Dermis microvascular lymphatic vessel endothelial cell (primary cell): ENCODE measurements at regions not wholly inside any gene's neighbourhood (a gene's known extent, or its start where the extent isn't known, plus 50 kb on each side); places are given as distances from the start of the nearest gene placed in this dataset.

Experiments
- DNase-seq, 2 donors: peaks; one replicate each; pipeline versions ENCODE4 v3.0.0 to v3.0.0-alpha.2; 2010; ENCODE audit warnings: low read depth in 2 of 2

DNA sequence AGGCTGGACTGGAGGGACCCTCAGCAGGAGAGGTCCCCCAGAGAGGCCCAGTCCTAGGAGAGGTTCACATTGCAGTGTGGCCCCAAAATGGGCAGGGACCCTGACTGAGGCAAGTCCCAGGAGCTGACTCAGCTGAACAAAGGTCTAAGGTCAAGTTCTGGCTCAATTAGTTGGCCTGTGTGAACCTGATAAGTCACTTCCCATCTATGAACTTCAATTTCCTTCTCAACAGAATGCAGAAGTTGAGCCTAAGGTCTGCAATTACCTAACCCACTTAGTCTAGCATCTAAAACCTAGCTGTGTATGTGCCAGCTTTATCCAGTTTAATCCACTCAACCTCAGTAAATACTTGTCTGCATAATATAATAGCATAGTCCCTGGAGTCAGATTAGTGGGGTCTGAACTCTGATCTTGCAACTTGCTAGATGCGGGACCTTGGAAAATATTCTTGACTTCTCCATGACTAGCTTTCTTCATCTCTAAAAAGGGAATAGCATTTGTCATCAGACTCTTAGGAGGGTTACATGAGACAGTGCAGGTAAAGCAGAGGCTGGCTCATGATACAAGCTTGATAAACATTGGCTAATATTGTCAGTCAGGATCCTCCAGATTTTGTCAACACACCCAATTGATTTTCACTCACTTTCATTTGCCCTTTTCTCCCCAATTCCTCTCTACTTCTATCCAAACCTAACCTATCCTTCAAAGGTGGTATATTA lies 465.5 kb downstream of the INSC start:
- DNase-seq = no peak

DNA sequence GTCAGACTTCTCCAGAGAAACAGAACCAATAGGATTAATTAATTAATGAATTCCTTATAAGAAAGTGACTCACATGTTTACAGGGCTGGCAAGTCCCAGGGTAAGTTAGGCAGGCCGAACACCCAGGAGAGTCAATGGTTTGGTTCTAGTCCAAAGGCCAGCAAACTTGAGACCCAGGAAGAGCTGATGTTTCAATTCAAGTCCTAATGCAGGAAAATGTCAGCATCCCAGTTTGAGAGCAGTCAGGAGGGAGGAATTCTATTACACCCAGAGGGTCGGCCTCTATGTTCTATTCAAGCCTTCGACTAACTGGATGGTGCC lies 466.0 kb downstream of the INSC start:
- no peak for DNase-seq

DNA sequence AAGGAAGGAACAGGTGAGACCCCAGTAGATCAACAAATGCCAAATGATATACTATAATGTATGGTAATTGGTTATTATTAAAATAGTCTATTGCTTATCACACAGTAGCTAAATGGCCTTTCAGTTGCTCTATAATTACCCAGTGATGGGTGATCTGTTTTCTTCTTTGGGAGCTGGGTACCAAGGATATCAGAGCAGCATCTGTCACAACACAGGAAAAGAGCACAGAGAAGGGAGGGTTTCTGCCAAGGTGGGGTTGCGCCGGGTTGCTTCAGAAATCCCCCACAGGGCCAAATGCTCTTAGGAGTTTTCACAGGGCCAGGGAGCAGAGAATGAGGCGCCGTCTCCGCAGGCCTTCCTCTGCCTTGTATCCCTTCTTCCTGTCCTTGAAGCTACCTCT lies 469.4 kb downstream of the INSC start:
- DNase-seq = no peak

DNA sequence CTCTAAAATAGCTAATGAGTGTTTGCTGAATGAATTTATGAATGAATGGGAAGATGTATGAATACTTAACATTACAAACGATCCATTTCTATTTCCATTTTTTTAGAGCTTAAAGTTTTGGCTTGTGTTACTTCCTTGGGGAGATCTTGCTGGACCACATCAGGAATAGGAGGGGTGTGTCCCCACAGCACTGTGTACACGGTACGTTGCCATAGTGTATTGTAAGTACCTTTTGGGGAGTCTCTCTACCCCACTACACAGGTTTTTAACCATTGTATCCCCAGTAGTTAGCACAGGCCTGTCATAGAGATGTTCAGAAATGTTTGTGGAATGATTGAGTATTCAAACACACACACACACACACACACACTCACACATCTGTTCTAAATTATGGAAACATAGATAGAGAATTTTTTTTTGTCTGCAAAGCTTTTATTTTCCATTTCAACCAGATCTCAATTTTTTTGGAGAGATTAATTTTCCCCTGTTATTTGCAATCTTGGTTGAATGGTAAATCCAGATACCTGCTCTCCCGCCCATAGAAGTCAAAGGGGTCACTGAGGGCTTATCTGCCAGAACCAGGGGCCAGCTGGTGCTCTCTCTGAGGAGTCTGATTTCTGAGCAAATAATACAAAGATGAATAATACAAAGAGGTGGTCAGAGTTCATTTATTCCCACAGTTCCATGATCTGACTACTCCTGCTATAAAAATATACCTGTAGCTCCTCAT lies 471.0 kb downstream of the INSC start:
- DNase-seq = no peak

DNA sequence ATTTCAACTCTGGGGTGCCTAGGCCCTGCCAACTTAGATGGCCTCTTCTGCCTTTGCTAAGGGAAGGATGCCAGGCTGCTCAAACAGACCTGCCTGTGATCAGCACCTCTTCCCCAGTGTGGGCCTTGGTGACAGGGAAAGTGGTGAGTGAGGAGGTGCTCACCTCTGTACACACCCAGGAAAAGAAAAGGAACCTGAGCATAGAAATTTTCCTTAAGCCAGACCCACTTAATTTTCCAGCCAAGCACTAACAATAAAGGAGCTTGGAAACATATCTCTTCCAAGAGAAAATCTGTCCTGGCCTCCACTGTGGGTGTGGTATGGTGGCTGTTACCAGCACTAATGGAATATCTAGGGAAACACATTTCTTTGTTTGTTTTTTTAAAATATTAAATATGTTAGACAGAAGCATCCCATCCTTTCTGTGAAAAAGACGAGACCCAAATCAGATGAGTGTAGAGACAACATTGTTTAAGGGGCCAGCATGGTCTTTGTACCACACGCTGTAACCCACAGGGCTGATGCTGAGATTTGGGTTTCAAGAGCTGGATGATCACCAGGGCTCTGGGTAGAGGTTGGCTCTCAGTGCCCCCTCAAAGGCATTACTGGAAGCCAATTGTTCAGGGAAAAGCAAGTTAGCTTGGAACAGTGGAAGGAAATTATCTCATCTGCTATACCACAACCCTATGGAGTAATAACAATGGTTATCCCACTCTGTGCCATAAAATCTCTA lies 472.2 kb downstream of the INSC start:
- DNase-seq = no peak

DNA sequence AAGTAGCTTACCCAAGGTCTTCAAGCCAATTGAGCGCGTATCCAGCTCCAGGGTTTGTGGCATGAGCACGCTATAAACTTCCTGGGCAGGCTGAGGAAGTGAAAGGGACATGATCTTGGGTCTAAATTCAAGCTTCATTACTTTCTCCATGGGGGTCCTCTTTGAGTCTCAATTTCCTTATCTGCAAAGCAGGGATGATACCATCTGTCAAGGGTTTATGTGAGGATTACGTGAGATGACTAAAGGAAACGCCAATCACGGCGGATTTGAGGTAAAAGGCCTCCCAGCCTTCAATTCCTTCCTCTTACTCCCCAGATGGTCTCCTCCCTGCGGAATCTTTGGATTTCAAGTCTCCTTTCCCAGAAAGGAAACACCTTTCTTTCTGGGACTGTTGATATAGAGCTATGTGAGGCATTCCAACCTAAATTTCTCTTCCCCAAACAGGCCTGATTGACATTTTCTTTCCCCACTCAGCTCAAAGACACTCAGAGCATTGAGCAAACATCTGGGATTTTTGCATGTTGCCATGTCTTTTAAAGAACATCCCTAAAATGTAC lies 474.4 kb downstream of the INSC start:
- no peak for DNase-seq

DNA sequence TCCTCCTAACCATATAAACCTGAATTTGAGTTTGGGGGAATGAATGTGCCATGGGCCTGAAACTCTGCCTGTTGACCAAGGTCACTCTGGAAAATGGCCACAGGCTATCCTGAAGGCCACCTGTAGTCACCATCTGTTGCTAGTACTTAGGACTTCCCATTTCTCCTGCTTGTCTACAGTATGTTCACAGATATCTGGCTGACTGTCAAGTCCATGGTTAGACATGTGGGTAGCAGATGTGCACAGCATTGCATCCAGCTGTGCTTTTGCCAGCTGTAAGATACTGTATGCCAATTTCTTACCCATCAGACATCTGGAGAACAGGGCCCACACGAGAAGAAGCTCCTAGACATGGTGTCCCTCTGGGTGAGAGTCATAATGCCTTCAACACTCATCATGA lies 475.4 kb downstream of the INSC start:
- DNase-seq = no peak

DNA sequence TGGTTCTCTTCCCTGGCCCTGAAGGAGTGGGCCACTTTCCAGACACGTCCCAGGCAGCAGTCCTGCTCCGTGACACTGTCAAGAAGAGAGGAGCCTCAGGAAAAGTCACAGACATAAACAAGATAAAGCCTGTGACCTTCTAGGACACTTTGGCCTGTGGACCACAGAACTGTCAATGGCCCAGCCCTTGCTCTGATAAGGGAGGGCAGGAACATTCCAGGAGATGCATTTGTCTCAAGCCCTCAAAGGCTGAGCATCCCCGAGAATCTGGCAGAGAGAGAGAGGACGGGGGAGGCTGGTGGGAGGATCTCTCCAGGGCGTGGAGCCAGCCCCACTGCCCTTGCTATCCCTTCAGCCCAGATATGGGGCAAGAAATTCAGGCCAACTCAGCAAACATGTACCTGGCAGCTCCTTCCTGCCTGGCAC lies 476.4 kb downstream of the INSC start:
- DNase-seq = no peak

DNA sequence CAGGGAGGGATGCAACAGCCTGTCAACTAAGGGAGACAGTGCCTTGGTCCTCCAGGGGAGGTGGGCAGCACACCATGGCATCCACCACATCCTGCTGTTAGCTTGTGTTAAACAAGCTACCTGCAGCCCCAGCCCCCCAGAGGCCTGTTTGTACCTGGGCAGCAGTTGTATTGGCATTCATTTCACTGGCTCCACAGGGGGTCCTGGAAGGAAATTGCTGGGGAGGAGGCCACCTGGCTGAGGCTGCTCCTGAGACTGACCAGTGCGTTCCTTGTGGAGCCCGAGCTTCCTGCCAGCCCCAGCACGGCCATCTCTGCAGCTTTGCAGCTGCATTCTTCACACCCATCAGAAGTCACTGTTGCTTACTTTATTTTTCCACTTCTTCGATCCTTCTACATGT lies 479.9 kb downstream of the INSC start:
- no peak for DNase-seq

DNA sequence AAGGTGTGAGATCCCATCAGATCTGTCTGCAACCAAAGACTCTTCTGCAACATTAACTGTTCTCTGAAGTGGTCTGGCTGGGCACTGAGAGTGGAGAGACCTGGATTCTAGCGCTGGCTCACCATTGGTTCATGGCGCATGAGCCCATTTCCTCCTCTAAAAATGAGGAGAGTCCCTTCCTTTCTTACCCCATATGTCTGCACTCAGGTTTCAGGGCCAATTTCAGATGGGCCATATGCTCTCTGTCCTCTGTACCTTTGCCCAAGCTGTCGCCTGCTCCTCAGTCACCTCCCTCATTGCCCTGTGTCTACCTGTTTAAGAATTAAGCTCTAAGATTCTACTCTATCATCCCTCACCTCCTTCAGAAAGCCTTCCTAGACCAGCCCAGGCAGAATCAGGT lies 484.7 kb downstream of the INSC start:
- no peak for DNase-seq

DNA sequence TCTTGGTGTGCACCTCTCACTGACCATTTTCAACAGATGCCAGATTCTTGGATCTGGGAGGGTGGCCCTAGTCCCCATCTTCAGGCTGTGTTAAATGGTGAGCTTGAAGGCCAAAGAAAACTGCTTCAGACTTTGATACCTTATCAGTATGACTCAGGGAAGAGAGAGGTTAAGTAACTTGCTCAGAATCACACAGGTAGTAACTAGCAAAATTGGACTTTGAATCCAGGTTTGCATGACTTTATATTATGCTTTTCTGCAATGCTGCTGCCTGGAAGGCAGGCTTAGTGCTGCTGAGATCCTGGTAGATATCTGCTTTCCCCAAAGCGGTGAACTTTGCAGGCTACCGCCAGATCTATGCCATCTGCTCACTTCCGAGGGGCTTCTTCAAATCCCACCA lies 487.3 kb downstream of the INSC start:
- no peak for DNase-seq

DNA sequence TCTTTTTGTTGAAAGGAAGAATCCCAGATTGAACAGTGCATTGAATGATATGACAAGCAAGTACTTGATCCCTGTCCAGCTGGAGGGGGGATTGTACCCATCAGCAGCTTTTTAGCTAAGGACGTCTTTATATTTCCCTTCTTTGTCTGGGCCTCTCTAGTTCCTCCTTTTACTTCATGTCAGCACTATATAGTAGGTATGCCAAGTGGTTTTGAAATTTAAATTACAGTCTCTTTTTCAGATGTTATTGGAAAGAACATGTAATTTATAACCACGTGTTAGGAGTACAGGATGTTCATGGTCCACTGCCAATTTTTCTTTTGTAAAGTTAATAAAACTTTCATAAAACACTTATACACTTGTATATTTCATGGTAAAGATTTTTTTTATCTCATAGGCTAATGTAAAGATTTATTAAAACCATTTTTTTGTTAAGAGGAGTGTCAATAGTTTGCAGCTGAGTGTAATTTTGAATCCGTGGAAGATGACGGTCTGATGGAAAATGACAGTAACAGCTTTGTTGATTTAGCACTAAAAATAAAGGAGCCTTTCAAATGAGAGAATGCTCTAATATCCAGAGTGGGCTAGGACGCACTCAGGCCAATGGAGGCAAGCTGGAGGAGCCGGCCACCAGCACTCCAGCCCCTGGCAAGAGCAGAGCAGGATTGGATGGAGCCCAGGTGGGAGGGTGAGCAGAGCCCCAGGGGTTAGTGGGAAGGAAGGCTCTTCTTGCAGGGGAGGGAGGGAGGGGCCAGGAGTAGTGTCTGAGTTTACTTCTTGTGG lies 488.3 kb downstream of the INSC start:
- no peak for DNase-seq

DNA sequence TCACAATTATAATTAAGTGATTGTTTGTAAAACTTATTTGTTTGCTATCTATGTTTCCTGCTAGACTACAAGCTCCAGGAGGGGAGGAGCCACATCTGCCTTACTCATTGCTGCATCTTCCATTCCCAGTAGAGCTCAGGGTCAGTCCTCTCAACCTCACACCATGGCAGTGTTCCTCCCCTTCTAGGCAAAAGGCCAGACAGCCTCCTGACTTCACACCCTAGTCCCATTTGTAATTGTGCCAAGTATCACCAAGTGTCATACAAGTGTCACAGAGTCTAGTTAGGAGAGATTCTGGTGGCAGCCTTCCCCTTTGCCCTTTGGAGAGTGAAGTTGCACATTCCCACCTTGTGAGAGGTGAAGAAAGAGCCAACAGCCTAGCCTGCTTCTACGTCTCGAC lies 490.4 kb downstream of the INSC start:
- DNase-seq = no peak

DNA sequence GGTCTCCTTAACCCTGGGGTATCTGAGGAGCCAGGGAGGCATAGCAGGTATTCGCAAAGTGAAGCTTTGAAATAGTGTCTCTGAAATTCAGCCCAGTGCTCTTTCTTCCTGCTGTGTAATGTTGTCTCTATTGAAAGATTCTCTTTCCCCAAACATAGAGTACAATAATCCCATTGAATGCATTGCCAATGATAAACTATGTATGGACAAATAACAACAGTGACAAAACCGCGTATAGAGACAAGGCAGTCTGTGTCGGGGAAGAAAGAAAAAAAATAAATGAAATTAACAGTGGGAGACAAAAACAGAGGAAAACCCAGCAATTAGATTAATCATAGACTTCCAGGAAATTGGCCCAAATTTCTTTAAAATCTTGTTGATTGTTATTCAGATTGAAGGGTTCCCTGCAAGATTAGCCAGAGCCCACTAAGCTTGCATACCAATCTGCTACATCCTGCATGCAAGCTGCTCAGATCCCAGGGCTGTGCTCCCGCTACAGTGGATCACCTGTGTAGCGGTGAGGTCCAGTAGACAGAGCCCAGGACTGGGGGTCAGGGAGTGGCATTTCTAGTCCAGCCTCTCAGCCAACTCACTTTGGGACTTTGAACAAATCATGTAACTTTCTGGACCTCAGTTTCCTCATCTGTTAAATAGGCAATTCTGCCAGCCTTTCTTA lies 492.8 kb downstream of the INSC start:
- DNase-seq = no peak

DNA sequence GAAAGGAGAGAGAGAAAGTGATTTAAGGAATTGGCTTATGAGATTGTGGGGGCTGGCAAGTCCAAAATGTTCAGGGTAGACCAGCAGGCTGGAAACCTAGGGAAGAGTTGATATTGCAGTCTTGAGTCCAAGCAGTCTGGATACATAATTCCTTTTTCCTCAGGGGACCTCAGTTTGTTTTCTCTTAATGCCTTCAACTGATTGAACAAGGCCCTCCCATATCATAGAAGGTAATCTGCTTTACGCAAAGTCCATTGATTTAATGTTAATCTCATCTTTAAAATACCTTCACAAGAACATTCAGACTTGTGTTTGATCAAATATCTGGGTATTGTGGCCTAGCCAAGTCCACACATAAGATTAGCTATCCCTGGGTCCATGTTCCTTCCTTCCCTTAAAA lies 494.7 kb downstream of the INSC start:
- DNase-seq = no peak

DNA sequence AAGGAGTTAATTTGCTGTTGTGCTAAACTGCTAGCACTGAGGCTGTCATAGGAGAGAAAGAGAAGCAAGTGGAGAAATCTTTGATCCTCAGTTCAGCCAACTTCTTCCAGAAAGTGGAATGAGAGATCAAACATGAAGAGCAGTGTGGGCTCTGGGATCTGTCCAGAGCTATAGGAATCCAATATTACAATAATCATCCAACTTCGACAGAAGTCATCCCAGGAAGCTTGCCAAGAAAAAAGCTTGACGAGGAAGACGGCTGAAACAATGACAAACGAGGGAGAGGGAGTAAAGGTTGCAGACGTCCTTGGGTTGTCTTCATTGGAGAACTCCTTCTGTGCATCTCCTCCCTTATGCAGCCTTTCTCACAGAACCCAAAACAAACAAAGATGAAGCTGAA lies 496.2 kb downstream of the INSC start:
- no peak for DNase-seq

DNA sequence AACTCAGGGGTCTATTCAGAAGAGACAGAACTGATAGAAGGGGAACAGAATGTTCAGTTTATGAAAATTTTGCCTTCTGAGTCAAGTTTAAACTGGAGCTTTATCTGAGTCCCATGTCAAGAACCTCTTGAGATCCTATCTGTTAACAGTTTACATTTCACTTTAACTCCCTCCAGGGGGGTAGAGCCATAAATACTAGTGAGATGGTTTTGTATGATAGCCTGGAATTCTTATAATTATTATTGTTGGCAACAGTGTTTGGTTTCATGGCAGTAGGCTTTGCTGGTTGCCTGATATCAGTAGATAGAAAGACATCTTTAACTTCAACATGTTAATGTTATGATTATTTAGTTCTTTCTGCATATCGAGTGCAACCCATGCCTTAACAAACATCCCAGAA lies 498.5 kb downstream of the INSC start:
- DNase-seq = no peak

DNA sequence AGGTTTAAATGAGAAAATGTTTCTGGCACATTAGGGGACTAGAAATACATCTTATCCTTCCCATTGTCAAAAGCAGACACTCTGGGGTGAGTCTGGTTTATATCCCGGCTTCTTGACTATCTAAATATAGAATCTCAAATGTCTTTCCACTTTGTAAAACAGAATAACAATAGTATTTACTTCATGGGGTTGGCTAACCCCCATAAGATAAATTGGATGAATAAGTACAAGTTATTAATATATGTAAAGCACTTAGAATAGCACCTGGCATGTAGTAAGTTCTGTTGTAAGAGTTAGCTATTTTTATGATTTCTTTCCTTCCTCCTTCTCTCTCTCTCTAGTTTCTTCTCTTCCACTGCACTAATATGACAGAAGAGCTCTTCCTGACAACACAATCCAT lies 499.1 kb downstream of the INSC start:
- no peak for DNase-seq

DNA sequence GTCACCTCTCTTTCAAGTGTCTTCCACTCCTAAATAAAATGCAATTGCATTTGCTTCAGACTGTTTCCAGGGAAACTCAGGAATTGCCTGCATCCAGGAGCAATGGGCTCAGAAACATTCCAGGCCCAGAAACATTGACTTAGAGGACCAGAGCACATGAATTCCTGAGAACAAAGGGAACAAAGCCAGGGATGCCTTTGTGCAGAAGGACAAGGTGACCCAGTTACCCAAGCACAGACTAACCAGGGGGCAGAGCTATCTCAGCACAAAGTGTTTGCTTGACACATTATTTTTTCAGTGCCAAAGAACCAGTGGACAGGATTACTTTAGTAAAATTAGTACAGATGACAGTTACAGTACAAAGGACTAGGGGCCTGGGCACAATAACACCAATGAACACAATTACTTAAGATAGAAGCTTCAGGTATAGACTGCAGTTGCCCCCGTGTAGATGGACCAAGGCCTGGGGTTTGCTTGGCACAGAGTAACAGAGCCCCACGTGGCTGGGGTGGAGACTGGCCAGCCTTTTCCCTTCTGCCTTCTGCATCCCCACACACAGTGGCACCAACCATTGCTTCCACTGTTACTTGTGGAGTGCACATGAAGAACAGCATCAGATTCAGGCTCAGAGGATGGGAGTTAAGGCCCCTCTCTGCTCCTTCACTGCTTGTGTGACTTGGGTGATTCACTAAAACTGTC lies 500.8 kb downstream of the INSC start:
- no peak for DNase-seq
